ENCODE measurements at regions not wholly inside any gene's neighbourhood (a gene's known extent, or its start where the extent isn't known, plus 50 kb on each side); places are given as distances from the start of the nearest gene placed in this dataset.

DNA sequence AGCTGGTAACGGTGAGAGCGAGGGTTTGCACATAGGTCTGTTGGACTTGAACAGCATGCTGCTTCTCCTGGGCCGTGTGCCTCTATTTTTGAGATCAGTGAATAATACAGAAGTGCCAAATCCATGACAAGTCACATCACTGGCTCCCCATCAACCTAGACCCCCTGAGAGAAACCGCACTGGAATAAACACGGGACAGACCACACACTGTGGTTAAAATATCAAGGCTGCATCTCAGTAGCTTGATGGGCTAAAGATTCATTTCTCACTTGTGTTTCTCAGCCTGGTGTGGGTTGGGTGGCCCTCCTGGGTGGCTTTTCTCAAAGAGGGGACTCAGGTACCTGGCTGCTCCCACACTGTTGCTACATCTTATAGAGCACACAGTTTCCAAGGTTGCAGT is 191.0 kb downstream of the DICER1 start:
- Histone ChIP-seq H3K4me3 (ENCODE audit: low read depth in 2 of 2, low read length in 2 of 2) (no peak overlapping the region), H3K36me3 (ENCODE audit: control insufficient read depth, insufficient read depth, low read length) (no peaks in the 10 kb centered on the region), H3K4me1 (ENCODE audit: control insufficient read depth, insufficient read depth, low read length) (no peaks in the 10 kb centered on the region), H3K27me3 (ENCODE audit: control insufficient read depth, insufficient read depth, low read length) (no peaks in the 10 kb centered on the region; the same call in 1 of the 2 replicates), H3K27ac (ENCODE audit: low read length) (no peak overlapping the region), H3K9me3 (ENCODE audit: control insufficient read depth, insufficient read depth, low read depth, low read length) (no peaks in the 10 kb centered on the region)
- in situ Hi-C loops (cut with HindIII; ENCODE audit: low pct_unique_long_range_greater_than_20kb, low sequenced_read_pairs) = no loop called here
- DNase-seq (ENCODE audit: low read depth, low spot score) (no peak), ATAC-seq (no peak)
- no TSS peak for BruUV-seq (replicated peaks)
- POLR2A ChIA-PET = no interaction called here
- TF ChIP-seq SIN3A (IDR thresholded peaks at IDR 0.05; ENCODE audit: borderline replicate concordance, insufficient read depth, low read depth, low read length) = no peak
- TF ChIP-seq POLR2AphosphoS5 (IDR thresholded peaks at IDR 0.05; ENCODE audit: low read depth, low read length) = no peak
- TF ChIP-seq, protein P1, sequence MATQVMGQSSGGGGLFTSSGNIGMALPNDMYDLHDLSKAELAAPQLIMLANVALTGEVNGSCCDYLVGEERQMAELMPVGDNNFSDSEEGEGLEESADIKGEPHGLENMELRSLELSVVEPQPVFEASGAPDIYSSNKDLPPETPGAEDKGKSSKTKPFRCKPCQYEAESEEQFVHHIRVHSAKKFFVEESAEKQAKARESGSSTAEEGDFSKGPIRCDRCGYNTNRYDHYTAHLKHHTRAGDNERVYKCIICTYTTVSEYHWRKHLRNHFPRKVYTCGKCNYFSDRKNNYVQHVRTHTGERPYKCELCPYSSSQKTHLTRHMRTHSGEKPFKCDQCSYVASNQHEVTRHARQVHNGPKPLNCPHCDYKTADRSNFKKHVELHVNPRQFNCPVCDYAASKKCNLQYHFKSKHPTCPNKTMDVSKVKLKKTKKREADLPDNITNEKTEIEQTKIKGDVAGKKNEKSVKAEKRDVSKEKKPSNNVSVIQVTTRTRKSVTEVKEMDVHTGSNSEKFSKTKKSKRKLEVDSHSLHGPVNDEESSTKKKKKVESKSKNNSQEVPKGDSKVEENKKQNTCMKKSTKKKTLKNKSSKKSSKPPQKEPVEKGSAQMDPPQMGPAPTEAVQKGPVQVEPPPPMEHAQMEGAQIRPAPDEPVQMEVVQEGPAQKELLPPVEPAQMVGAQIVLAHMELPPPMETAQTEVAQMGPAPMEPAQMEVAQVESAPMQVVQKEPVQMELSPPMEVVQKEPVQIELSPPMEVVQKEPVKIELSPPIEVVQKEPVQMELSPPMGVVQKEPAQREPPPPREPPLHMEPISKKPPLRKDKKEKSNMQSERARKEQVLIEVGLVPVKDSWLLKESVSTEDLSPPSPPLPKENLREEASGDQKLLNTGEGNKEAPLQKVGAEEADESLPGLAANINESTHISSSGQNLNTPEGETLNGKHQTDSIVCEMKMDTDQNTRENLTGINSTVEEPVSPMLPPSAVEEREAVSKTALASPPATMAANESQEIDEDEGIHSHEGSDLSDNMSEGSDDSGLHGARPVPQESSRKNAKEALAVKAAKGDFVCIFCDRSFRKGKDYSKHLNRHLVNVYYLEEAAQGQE (IDR thresholded peaks at IDR 0.05; ENCODE audit: insufficient read depth in 1 of 2, low read depth in 2 of 2, low read length in 1 of 2) = no peak
- TF ChIP-seq, protein P2, sequence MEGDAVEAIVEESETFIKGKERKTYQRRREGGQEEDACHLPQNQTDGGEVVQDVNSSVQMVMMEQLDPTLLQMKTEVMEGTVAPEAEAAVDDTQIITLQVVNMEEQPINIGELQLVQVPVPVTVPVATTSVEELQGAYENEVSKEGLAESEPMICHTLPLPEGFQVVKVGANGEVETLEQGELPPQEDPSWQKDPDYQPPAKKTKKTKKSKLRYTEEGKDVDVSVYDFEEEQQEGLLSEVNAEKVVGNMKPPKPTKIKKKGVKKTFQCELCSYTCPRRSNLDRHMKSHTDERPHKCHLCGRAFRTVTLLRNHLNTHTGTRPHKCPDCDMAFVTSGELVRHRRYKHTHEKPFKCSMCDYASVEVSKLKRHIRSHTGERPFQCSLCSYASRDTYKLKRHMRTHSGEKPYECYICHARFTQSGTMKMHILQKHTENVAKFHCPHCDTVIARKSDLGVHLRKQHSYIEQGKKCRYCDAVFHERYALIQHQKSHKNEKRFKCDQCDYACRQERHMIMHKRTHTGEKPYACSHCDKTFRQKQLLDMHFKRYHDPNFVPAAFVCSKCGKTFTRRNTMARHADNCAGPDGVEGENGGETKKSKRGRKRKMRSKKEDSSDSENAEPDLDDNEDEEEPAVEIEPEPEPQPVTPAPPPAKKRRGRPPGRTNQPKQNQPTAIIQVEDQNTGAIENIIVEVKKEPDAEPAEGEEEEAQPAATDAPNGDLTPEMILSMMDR (IDR thresholded peaks at IDR 0.05) = no peak
- TF ChIP-seq TCF7L2 (IDR thresholded peaks at IDR 0.05; ENCODE audit: low read depth, low read length) = no peak
- CTCF ChIA-PET = no interaction called here
- intact Hi-C loops (cut with micrococcal nuclease; ENCODE audit: unreplicated experiment) = no loop called here

DNA sequence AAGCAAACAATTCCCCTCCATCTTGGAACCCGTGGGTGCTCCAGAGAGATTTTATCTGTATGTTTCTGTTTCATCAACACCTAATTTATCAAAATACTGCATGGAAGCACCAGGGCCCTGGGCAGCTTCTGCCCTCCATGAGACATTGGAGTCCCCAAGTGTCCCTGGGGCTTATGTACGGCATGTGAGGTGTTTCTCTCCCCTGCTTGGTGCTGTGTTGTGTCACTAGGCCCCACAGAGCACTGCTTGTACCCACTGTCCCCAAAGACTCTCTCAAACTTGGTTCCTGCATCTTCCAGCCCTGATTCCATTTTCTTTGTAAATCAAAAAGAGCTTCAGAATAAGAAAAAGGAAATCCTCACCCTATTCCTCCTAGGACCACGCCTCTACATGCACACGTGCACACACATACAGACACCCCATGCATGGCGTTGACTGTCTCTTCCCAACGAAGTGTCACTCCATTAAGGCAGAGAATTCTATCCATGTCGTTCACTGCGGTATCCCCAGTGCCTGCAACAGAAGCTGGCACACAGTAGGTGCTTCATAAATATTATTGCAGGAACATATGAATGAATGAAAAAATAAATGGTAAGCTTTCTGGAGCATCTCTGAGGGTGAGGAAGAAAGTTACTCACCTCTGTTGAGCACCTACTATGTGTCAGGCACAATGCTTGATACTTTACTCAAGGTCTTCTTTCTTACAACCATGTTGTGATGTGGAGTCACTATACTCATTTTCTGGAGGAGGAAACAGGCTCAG is 191.6 kb downstream of the DICER1 start:
- H3K4me3 ChIP-seq (ENCODE audit: low read depth in 2 of 2, low read length in 2 of 2) = no peak overlapping the region
- TF ChIP-seq, protein P1 (IDR thresholded peaks at IDR 0.05; ENCODE audit: insufficient read depth in 1 of 2, low read depth in 2 of 2, low read length in 1 of 2) = no peak
- TF ChIP-seq TCF7L2 (IDR thresholded peaks at IDR 0.05; ENCODE audit: low read depth, low read length) = no peak
- TF ChIP-seq, protein P2 (IDR thresholded peaks at IDR 0.05) = no peak
- TF ChIP-seq SIN3A (IDR thresholded peaks at IDR 0.05; ENCODE audit: borderline replicate concordance, insufficient read depth, low read depth, low read length) = no peak
- TF ChIP-seq POLR2AphosphoS5 (IDR thresholded peaks at IDR 0.05; ENCODE audit: low read depth, low read length) = no peak
- H3K36me3 ChIP-seq (ENCODE audit: control insufficient read depth, insufficient read depth, low read length) = no peaks in the 10 kb centered on the region
- intact Hi-C loops (cut with micrococcal nuclease; ENCODE audit: unreplicated experiment) = no loop called here
- DNase-seq (ENCODE audit: low read depth, low spot score) (no peak), ATAC-seq (no peak)
- ChIA-PET CTCF (no interaction called here), POLR2A (no interaction called here)
- no TSS peak for BruUV-seq (replicated peaks)
- no peaks in the 10 kb centered on the region for H3K4me1 ChIP-seq (ENCODE audit: control insufficient read depth, insufficient read depth, low read length)
- no peaks in the 10 kb centered on the region for H3K9me3 ChIP-seq (ENCODE audit: control insufficient read depth, insufficient read depth, low read depth, low read length)
- H3K27ac ChIP-seq (ENCODE audit: low read length) = no peak overlapping the region
- in situ Hi-C loops (cut with HindIII; ENCODE audit: low pct_unique_long_range_greater_than_20kb, low sequenced_read_pairs) = no loop called here
- no peaks in the 10 kb centered on the region; the same call in 1 of the 2 replicates for H3K27me3 ChIP-seq (ENCODE audit: control insufficient read depth, insufficient read depth, low read length)
